Transverse colon (tissue), 4 donors: ENCODE measurements at regions not wholly inside any gene's neighbourhood (a gene's known extent, or its start where the extent isn't known, plus 50 kb on each side); places are given as distances from the start of the nearest gene placed in this dataset.
A peak's percentile ranks its signal among the peaks of the same experiment; 100 is the strongest.

ENCODE experiments used
- DNase-seq: peaks from one replicate; pipeline ENCODE4 v3.0.0-alpha.2; 2019
- H3K27ac ChIP-seq, 4 donors: fragments of 200-600 bp; sonication (generic); 2 replicates each; pipeline ENCODE4 v1.5.1; 2016 to 2018; ENCODE audit warnings: inconsistent platforms in 4 of 4
- H3K27me3 ChIP-seq: fragments of 200-600 bp; sonication (generic); 2 replicates; pipeline ENCODE4 v1.5.1; 2017; ENCODE audit warnings: inconsistent platforms
- H3K36me3 ChIP-seq, 4 donors: fragments of 200-600 bp; sonication (generic); 2 replicates each; pipeline ENCODE4 v1.5.1; 2017 to 2019; ENCODE audit warnings: inconsistent platforms in 4 of 4
- H3K4me1 ChIP-seq, 4 donors: fragments of 200-600 bp; sonication (generic); 2 replicates each; pipeline ENCODE4 v1.5.1; 2017 to 2020; ENCODE audit warnings: inconsistent platforms in 4 of 4
- H3K4me3 ChIP-seq, 4 donors: fragments of 200-600 bp; sonication (generic); 1 replicate in 1 of 4; 2 replicates in 3 of 4; pipeline versions ENCODE4 v1.5.1 to v1.6.1; 2017 to 2019; ENCODE audit warnings: inconsistent platforms in 4 of 4
- H3K9me3 ChIP-seq, 2 donors: fragments of 200-600 bp; sonication (generic); 2 replicates each; pipeline ENCODE4 v1.5.1; 2017 to 2019; ENCODE audit warnings: inconsistent platforms in 2 of 2
- EP300 ChIP-seq: sonication (generic); formaldehyde crosslinking; IDR thresholded peaks from one replicate; pipeline ENCODE4 v1.6.1; 2017; ENCODE audit warnings: antibody characterized with exemption, low read depth
- POLR2A ChIP-seq: fragments of 450-650 bp; IDR thresholded peaks from one replicate; pipeline ENCODE4 v1.6.1; 2016; ENCODE audit warnings: antibody characterized with exemption, mild to moderate bottlenecking, moderate library complexity
- POLR2AphosphoS5 ChIP-seq, 3 donors: sonication (generic); formaldehyde crosslinking; IDR thresholded peaks; one replicate each; pipeline ENCODE4 v1.6.1; 2016; ENCODE audit warnings: antibody characterized with exemption in 3 of 3
- WGBS, 2 donors: methylation state at CpG; one replicate each; pipeline ENCODE4 v1.1.5; 2018; ENCODE audit warnings: low coverage in 1 of 2; 5-methylcytosine and 5-hydroxymethylcytosine counted together
- in situ Hi-C, 4 donors: fragments of 200-750 bp; cut with MboI; loops; one replicate each; pipeline versions ENCODE4 v1.15.0 to v1.15.1; 2017; ENCODE audit warnings: low sequenced_read_pairs in 3 of 4, low pct_ligation_motif_present in 1 of 4, low pct_unique_long_range_greater_than_20kb in 1 of 4
- intact Hi-C: fragments of 100-400 bp; cut with DNase I; formaldehyde crosslinking; loops from one replicate; pipeline ENCODE4 v1.15.1; 2023; ENCODE audit warnings: low total_unique reads
- TF ChIP-seq, protein P1 (sequence below), 5 experiments: fragments of 200-600 bp in 3 of 5; fragments of 450-650 bp in 2 of 5; sonication (generic) in 3 of 5; IDR thresholded peaks; 1 replicate in 2 of 5; 2 replicates in 3 of 5; pipeline ENCODE4 v1.5.1; 2016 to 2017; ENCODE audit warnings: antibody characterized with exemption in 5 of 5, inconsistent platforms in 3 of 5, mild to moderate bottlenecking in 2 of 5, moderate library complexity in 1 of 5

DNA sequence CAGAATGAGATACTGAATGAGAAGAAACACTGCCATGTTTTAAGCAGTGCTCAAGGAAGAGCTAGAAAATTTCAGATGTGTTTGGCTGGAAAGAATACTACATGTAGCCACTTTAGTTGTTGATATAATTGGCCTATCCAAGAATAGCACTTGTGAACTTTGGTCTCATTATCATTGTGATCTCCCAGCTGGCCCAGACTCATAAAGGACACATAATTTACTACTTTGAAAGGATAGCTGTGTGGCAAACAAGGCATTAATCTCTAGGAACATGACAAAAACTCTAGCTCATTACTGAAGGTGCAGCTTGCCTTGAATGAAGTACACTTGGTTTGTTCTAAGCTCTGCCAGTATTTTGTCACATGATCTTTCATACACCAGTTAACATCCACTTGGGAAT lies 356.3 kb downstream of the CSNK1G3 start:
- peak in 1 of 3 donors; percentile 26 for TF ChIP-seq POLR2AphosphoS5 (IDR thresholded peaks at IDR 0.05)
- no peak for TF ChIP-seq POLR2A
- in situ Hi-C loops (no loop called here), intact Hi-C loops (no loop called here)
- Histone ChIP-seq H3K4me1 (peaks cover 0 to 7% (median 2%) of the 10 kb centered on the region in 4 donors), H3K4me3 (no peak overlapping the region), H3K36me3 (no peaks in the 10 kb centered on the region), H3K27ac (peak overlapping the region in 1 of 4 donors; percentile 3), H3K27me3 (no peaks in the 10 kb centered on the region), H3K9me3 (no peaks in the 10 kb centered on the region)
- DNase-seq, result peak; percentile 18

GRCh38 chr5:123865641-123866040 lies 353.7 kb downstream of the CSNK1G3 start:
- Histone ChIP-seq H3K36me3 (no peaks in the 10 kb centered on the region), H3K27me3 (no peaks in the 10 kb centered on the region), H3K4me3 (no peak overlapping the region), H3K4me1 (peaks cover 0 to 7% (median 2%) of the 10 kb centered on the region in 4 donors), H3K9me3 (no peaks in the 10 kb centered on the region), H3K27ac (no peak overlapping the region)
- in situ Hi-C loops, result no loop called here
- no peak for DNase-seq
- WGBS, 2 donors, result 91 to 94% methylated on average over 6 to 8 of the region's 8 CpGs
- TF ChIP-seq EP300, result no peak
- intact Hi-C loops, result no loop called here

DNA sequence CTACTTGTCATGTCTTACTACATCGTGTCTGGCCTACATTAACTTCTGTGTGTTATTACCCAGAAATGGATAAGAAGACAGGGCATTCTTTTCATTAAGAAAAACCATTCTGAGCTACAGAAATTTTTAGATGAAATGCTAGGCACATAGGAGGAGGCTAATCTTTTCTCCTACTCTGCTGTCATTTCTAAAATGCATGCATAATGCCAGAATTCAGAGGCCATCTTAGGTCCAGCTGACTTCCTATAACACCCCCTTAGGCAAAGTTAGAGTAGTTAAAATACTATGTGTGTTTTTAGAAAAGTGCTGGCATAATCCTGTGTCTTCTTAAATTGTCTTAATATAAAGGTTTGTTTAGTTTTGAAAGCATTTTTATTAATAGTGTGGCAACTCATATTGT lies 352.6 kb downstream of the CSNK1G3 start:
- Histone ChIP-seq H3K9me3 (no peaks in the 10 kb centered on the region), H3K4me1 (peaks cover 0 to 7% (median 2%) of the 10 kb centered on the region in 4 donors), H3K27ac (no peak overlapping the region), H3K36me3 (no peaks in the 10 kb centered on the region), H3K4me3 (no peak overlapping the region), H3K27me3 (no peaks in the 10 kb centered on the region)
- no peak for DNase-seq
- no peak for TF ChIP-seq POLR2AphosphoS5 (IDR thresholded peaks at IDR 0.05)
- no peak for TF ChIP-seq EP300
- TF ChIP-seq, protein P1, sequence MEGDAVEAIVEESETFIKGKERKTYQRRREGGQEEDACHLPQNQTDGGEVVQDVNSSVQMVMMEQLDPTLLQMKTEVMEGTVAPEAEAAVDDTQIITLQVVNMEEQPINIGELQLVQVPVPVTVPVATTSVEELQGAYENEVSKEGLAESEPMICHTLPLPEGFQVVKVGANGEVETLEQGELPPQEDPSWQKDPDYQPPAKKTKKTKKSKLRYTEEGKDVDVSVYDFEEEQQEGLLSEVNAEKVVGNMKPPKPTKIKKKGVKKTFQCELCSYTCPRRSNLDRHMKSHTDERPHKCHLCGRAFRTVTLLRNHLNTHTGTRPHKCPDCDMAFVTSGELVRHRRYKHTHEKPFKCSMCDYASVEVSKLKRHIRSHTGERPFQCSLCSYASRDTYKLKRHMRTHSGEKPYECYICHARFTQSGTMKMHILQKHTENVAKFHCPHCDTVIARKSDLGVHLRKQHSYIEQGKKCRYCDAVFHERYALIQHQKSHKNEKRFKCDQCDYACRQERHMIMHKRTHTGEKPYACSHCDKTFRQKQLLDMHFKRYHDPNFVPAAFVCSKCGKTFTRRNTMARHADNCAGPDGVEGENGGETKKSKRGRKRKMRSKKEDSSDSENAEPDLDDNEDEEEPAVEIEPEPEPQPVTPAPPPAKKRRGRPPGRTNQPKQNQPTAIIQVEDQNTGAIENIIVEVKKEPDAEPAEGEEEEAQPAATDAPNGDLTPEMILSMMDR (IDR thresholded peaks at IDR 0.05), result no peak
- no peak for TF ChIP-seq POLR2A
- in situ Hi-C loops (no loop called here), intact Hi-C loops (no loop called here)
- 83% methylated on average over 1 of the region's 1 CpG for WGBS, 2 donors

GRCh38 chr5:123858938-123859337 lies 347.0 kb downstream of the CSNK1G3 start:
- Histone ChIP-seq H3K4me3 (no peak overlapping the region), H3K4me1 (no peaks in the 10 kb centered on the region), H3K36me3 (no peaks in the 10 kb centered on the region), H3K27me3 (no peaks in the 10 kb centered on the region), H3K9me3 (no peaks in the 10 kb centered on the region), H3K27ac (no peak overlapping the region)
- no peak for TF ChIP-seq EP300
- in situ Hi-C loops (no loop called here), intact Hi-C loops (no loop called here)
- no peak for DNase-seq
- 82 to 100% methylated on average over 1 of the region's 1 CpG for WGBS, 2 donors

- H3K36me3 ChIP-seq, result no peaks in the 10 kb centered on the region
- H3K4me3 ChIP-seq, result no peak overlapping the region
- no peak overlapping the region for H3K27ac ChIP-seq
- no peak for DNase-seq
- TF ChIP-seq POLR2A, result no peak
- no peak for TF ChIP-seq POLR2AphosphoS5 (IDR thresholded peaks at IDR 0.05)
- TF ChIP-seq, protein P1 (IDR thresholded peaks at IDR 0.05), result no peak
- TF ChIP-seq EP300, result no peak
- in situ Hi-C loops, result no loop called here
- 52 to 70% methylated on average over 1 of the region's 1 CpG for WGBS, 2 donors
- H3K4me1 ChIP-seq, result no peaks in the 10 kb centered on the region
- intact Hi-C loops, result no loop called here
- no peaks in the 10 kb centered on the region for H3K27me3 ChIP-seq
- no peaks in the 10 kb centered on the region for H3K9me3 ChIP-seq
Observed at GRCh38 chr5:123856766-123857165, 344.8 kb downstream of the CSNK1G3 start.

GRCh38 chr5:123855609-123856008 lies 343.6 kb downstream of the CSNK1G3 start:
- in situ Hi-C loops, result no loop called here
- DNase-seq, result no peak
- Histone ChIP-seq H3K27ac (no peak overlapping the region), H3K27me3 (no peaks in the 10 kb centered on the region), H3K4me3 (no peak overlapping the region), H3K4me1 (no peaks in the 10 kb centered on the region), H3K9me3 (peaks cover 0 to 3% of the 10 kb centered on the region in 2 donors), H3K36me3 (no peaks in the 10 kb centered on the region)
- TF ChIP-seq POLR2A (no peak), POLR2AphosphoS5 (IDR thresholded peaks at IDR 0.05) (no peak), EP300 (no peak)
- TF ChIP-seq, protein P1 (IDR thresholded peaks at IDR 0.05), result no peak
- intact Hi-C loops, result no loop called here
